ENCODE measurements at regions not wholly inside any gene's neighbourhood (a gene's known extent, or its start where the extent isn't known, plus 50 kb on each side); places are given as distances from the start of the nearest gene placed in this dataset.
"Not testable (repeated sequence)": the region's sequence is repeated elsewhere in the genome, so short reads cannot be mapped to it uniquely, and the experiment has no call there.

DNA sequence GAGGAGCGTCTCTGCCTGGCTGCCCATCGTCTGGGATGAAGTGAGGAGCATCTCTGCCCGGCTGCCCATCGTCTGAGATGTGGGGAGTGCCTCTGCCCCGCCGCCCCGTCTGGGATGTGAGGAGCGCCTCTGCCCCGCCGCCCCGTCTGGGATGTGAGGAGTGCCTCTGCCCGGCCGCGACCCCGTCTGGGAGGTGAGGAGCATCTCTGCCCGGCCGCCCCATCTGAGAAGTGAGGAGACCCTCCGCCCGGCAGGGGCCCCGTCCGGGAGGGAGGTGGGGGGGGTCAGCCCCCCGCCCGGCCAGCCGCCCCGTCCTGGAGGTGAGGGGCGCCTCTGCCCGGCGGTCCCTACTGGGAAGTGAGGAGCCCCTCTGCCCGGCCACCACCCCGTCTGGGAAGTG lies 129.3 kb downstream of the ZNF486 start:
- TF ChIP-seq, protein P1, sequence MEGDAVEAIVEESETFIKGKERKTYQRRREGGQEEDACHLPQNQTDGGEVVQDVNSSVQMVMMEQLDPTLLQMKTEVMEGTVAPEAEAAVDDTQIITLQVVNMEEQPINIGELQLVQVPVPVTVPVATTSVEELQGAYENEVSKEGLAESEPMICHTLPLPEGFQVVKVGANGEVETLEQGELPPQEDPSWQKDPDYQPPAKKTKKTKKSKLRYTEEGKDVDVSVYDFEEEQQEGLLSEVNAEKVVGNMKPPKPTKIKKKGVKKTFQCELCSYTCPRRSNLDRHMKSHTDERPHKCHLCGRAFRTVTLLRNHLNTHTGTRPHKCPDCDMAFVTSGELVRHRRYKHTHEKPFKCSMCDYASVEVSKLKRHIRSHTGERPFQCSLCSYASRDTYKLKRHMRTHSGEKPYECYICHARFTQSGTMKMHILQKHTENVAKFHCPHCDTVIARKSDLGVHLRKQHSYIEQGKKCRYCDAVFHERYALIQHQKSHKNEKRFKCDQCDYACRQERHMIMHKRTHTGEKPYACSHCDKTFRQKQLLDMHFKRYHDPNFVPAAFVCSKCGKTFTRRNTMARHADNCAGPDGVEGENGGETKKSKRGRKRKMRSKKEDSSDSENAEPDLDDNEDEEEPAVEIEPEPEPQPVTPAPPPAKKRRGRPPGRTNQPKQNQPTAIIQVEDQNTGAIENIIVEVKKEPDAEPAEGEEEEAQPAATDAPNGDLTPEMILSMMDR (IDR thresholded peaks at IDR 0.05), result not testable (repeated sequence)
- TF ChIP-seq KDM1A (IDR thresholded peaks at IDR 0.05; ENCODE audit: low read depth); JUN (IDR thresholded peaks at IDR 0.05); POLR2A (IDR thresholded peaks at IDR 0.05; ENCODE audit: low read length); CBX8 (IDR thresholded peaks at IDR 0.05); TFCP2L1 (CRISPR knock-in tag; IDR thresholded peaks at IDR 0.05); MAX (IDR thresholded peaks at IDR 0.05); MAFK (IDR thresholded peaks at IDR 0.05; ENCODE audit: partially characterized antibody): not testable (repeated sequence)
- TF ChIP-seq, protein P2, sequence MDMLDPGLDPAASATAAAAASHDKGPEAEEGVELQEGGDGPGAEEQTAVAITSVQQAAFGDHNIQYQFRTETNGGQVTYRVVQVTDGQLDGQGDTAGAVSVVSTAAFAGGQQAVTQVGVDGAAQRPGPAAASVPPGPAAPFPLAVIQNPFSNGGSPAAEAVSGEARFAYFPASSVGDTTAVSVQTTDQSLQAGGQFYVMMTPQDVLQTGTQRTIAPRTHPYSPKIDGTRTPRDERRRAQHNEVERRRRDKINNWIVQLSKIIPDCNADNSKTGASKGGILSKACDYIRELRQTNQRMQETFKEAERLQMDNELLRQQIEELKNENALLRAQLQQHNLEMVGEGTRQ (IDR thresholded peaks at IDR 0.05), result not testable (repeated sequence)
